ENCODE measurements at regions not wholly inside any gene's neighbourhood (a gene's known extent, or its start where the extent isn't known, plus 50 kb on each side); places are given as distances from the start of the nearest gene placed in this dataset.

DNA sequence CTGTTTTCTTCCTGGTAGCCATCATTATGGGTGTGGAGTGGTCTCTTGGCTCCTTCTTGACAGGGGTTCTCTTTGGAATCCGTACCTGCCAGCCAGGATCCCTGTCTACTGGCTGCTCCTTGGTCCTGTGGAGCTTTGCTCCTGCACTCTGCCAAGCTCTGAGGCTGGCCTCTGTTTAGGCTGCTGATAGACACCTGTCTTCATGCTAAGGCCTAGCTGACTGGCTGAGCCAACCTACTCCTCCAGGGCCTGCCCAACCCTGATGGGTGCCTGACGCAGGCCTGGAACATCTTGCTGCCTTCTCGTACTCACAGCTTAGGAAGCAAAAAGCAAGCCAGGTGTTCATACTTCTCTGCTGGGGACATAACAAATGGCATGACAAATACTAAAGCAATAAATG, 333.6 kb upstream of the ZNF32 start:
- H3K23ac ChIP-seq (ENCODE audit: insufficient read length): no peak overlapping the region
- no peak overlapping the region for H2BK20ac ChIP-seq (ENCODE audit: low read length)
- no peak overlapping the region for H2AFZ ChIP-seq (ENCODE audit: low read length)
- no peak overlapping the region for H2BK12ac ChIP-seq (ENCODE audit: low read depth, low read length)
- no peaks in the 10 kb centered on the region for H3K79me1 ChIP-seq (ENCODE audit: low read depth, low read length)
- TF ChIP-seq TCF12 (IDR thresholded peaks at IDR 0.05; ENCODE audit: low read depth, low read length): no peak
- no peaks in the 10 kb centered on the region for H3K23me2 ChIP-seq (ENCODE audit: low read depth, low read length)
- no peak overlapping the region for H2BK5ac ChIP-seq (ENCODE audit: low read depth, low read length)
- no peaks in the 10 kb centered on the region for H3K36me3 ChIP-seq (ENCODE audit: control insufficient read depth in 2 of 4, insufficient read depth in 4 of 4, low read length in 3 of 4)
- H3K56ac ChIP-seq (replicated peaks; ENCODE audit: insufficient read length, low read depth, low read length): no peak overlapping the region
- DNase-seq (ENCODE audit: low read depth in 1 of 2, low spot score in 2 of 2) (no peak), FAIRE-seq (no peak)
- no peak overlapping the region for H2BK15ac ChIP-seq (ENCODE audit: low read length)
- no peak overlapping the region for H4K8ac ChIP-seq (ENCODE audit: extremely low read depth, insufficient read depth, low read length)
- no peaks in the 10 kb centered on the region for H3K27me3 ChIP-seq (replicated peaks in 1 of 4; ENCODE audit: control insufficient read depth in 3 of 4, extremely low read depth in 1 of 4, insufficient read depth in 3 of 4, low read length in 3 of 4)
- H3K79me2 ChIP-seq (ENCODE audit: control insufficient read depth in 1 of 2, insufficient read depth in 2 of 2, low read length in 2 of 2): no peaks in the 10 kb centered on the region
- H2BK120ac ChIP-seq (replicated peaks; ENCODE audit: low read depth, low read length): no peak overlapping the region
- no peak overlapping the region for H3K14ac ChIP-seq (ENCODE audit: insufficient read length)
- H4K91ac ChIP-seq (replicated peaks; ENCODE audit: insufficient read length, low read length): no peak overlapping the region
- no peak overlapping the region for H3K9ac ChIP-seq (replicated peaks in 1 of 4; ENCODE audit: extremely low read depth in 1 of 4, low read depth in 3 of 4, low read length in 3 of 4)
- no peak overlapping the region for H3K27ac ChIP-seq (ENCODE audit: low read depth, low read length)
- H3K4me2 ChIP-seq (ENCODE audit: insufficient read depth in 1 of 2, low read depth in 2 of 2, low read length in 2 of 2): no peak overlapping the region
- H2AK5ac ChIP-seq (ENCODE audit: low read depth, low read length): no peak overlapping the region
- H3K4me1 ChIP-seq (replicated peaks in 1 of 4; ENCODE audit: control insufficient read depth in 3 of 4, insufficient read depth in 4 of 4, low read length in 3 of 4): no peaks in the 10 kb centered on the region
- H3K9me3 ChIP-seq (ENCODE audit: insufficient read depth in 2 of 2, low read depth in 1 of 2, low read length in 1 of 2): peaks cover 0 to 4% of the 10 kb centered on the region in 2 experiments; a peak in 2 of 4 replicates
- H3K4me3 ChIP-seq (ENCODE audit: extremely low read depth in 1 of 4, insufficient read depth in 2 of 4, low read depth in 3 of 4, low read length in 4 of 4): no peak overlapping the region
- no peak overlapping the region for H3K18ac ChIP-seq (ENCODE audit: extremely low read depth, low read length)
- H3K4ac ChIP-seq (replicated peaks; ENCODE audit: insufficient read length, low read depth, low read length): no peak overlapping the region
- CTCF ChIA-PET (ENCODE audit: partially characterized antibody): no interaction called here
- POLR2A ChIA-PET (ENCODE audit: partially characterized antibody): no interaction called here
- H4K5ac ChIP-seq (ENCODE audit: insufficient read length, low read depth, low read length): no peak overlapping the region
- H4K20me1 ChIP-seq (replicated peaks in 1 of 2; ENCODE audit: control insufficient read depth in 1 of 2, insufficient read depth in 2 of 2, low read length in 2 of 2): no peaks in the 10 kb centered on the region
- 94% methylated on average over 3 of the region's 3 CpGs; no CpG with 5 or more reads in 1 of the 2 experiments for WGBS, 2 experiments (ENCODE audit: extremely low coverage in 1 of 2, insufficient coverage in 1 of 2, insufficient read length in 1 of 2, insufficient replicate concordance in 2 of 2, low coverage in 1 of 2, low lambda C conversion rate in 2 of 2, missing lambda C conversion rate in 1 of 2)

Measured in H1 (cell line).